Lower leg skin (tissue), 3 donors: ENCODE measurements at regions not wholly inside any gene's neighbourhood (a gene's known extent, or its start where the extent isn't known, plus 50 kb on each side); places are given as distances from the start of the nearest gene placed in this dataset.
"Not testable (repeated sequence)": the region's sequence is repeated elsewhere in the genome, so short reads cannot be mapped to it uniquely, and the experiment has no call there.

ENCODE experiments used
- DNase-seq, 2 donors: peaks; one replicate each; pipeline ENCODE4 v3.0.0-alpha.2; 2019; ENCODE audit warnings: low spot score in 2 of 2
- H3K4me3 ChIP-seq: fragments of 200-600 bp; sonication (generic); 2 replicates; pipeline ENCODE4 v1.5.1; 2017; ENCODE audit warnings: mild to moderate bottlenecking, low read depth; ENCODE audit not compliant: poor library complexity, severe bottlenecking
- WGBS, 2 donors: methylation state at CpG; one replicate each; pipeline ENCODE4 v1.1.5; 2018; 5-methylcytosine and 5-hydroxymethylcytosine counted together
- intact Hi-C: fragments of 100-400 bp; cut with DNase I; formaldehyde crosslinking; loops from one replicate; pipeline ENCODE4 v1.15.0; 2023; ENCODE audit warnings: low total_unique reads

- H3K4me3 ChIP-seq, intact Hi-C loops, DNase-seq: not testable (repeated sequence)
- WGBS, 2 donors = no CpG with 5 or more reads among the region's 3 CpGs
These were observed 117.4 kb upstream of the NBPF8 start for GRCh38 chr1:120297345-120297953.

- DNase-seq, intact Hi-C loops, H3K4me3 ChIP-seq: not testable (repeated sequence)
- WGBS, 2 donors = no CpG with 5 or more reads among the region's 3 CpGs
These were observed 113.8 kb upstream of the SEC22B start for GRCh38 chr1:120290105-120290504.

- intact Hi-C loops, DNase-seq: not testable (repeated sequence)
- no CpG with 5 or more reads among the region's 3 CpGs for WGBS, 2 donors
These were observed 113.3 kb upstream of the SEC22B start for GRCh38 chr1:120289601-120290074.

GRCh38 chr1:120288814-120289600 is 112.7 kb upstream of the SEC22B start:
- intact Hi-C loops, DNase-seq, H3K4me3 ChIP-seq: not testable (repeated sequence)
- WGBS, 2 donors = no CpG with 5 or more reads among the region's 8 CpGs

More at GRCh38 chr1:120289601-120290074, 113.3 kb upstream of the SEC22B start:
- not testable (repeated sequence) for H3K4me3 ChIP-seq

- intact Hi-C loops, DNase-seq, H3K4me3 ChIP-seq: not testable (repeated sequence)
- WGBS, 2 donors = no CpG with 5 or more reads among the region's 6 CpGs
These were observed 111.8 kb upstream of the SEC22B start for GRCh38 chr1:120288167-120288566.

GRCh38 chr1:120282744-120283464 is 106.6 kb upstream of the SEC22B start:
- intact Hi-C loops, DNase-seq, H3K4me3 ChIP-seq: not testable (repeated sequence)
- WGBS, 2 donors = no CpG with 5 or more reads among the region's 4 CpGs

GRCh38 chr1:120278259-120278610 is 101.9 kb upstream of the SEC22B start:
- intact Hi-C loops, H3K4me3 ChIP-seq, DNase-seq: not testable (repeated sequence)
- WGBS, 2 donors = no CpG with 5 or more reads among the region's 4 CpGs

GRCh38 chr1:120277428-120278258 is 101.3 kb upstream of the SEC22B start:
- H3K4me3 ChIP-seq, intact Hi-C loops, DNase-seq: not testable (repeated sequence)
- WGBS, 2 donors = no CpG with 5 or more reads among the region's 26 CpGs

GRCh38 chr1:120276710-120277109 is 100.4 kb upstream of the SEC22B start:
- intact Hi-C loops, H3K4me3 ChIP-seq, DNase-seq: not testable (repeated sequence)
- no CpG with 5 or more reads among the region's 5 CpGs for WGBS, 2 donors

GRCh38 chr1:120274438-120274837 is 98.1 kb upstream of the SEC22B start:
- DNase-seq, H3K4me3 ChIP-seq, intact Hi-C loops: not testable (repeated sequence)
- no CpG with 5 or more reads among the region's 3 CpGs for WGBS, 2 donors

- peak in 1 of 2 donors; percentile 3 for DNase-seq
- H3K4me3 ChIP-seq, intact Hi-C loops: not testable (repeated sequence)
- 80 to 100% methylated on average over 2 of the region's 4 CpGs for WGBS, 2 donors
These were observed 97.0 kb upstream of the SEC22B start for GRCh38 chr1:120273363-120273762.

- DNase-seq, intact Hi-C loops, H3K4me3 ChIP-seq: not testable (repeated sequence)
- WGBS, 2 donors = no CpG with 5 or more reads among the region's 3 CpGs
These were observed 95.9 kb upstream of the SEC22B start for GRCh38 chr1:120272242-120272641.

- intact Hi-C loops, DNase-seq, H3K4me3 ChIP-seq: not testable (repeated sequence)
- WGBS, 2 donors = no CpG with 5 or more reads among the region's 5 CpGs
These were observed 95.4 kb upstream of the SEC22B start for GRCh38 chr1:120271561-120272221.
